ENCODE measurements at regions not wholly inside any gene's neighbourhood (a gene's known extent, or its start where the extent isn't known, plus 50 kb on each side); places are given as distances from the start of the nearest gene placed in this dataset.
A peak's percentile ranks its signal among the peaks of the same experiment; 100 is the strongest.
"Not testable (repeated sequence)": the region's sequence is repeated elsewhere in the genome, so short reads cannot be mapped to it uniquely, and the experiment has no call there.

- ATAC-seq: no peak
- no peak for DNase-seq
- intact Hi-C loops (cut with DNase I, micrococcal nuclease): no loop called here
Measured at GRCh38 chr7:49522111-49522510, 251.3 kb upstream of the VWC2 start.

- intact Hi-C loops (cut with DNase I, micrococcal nuclease): no loop called here
- ATAC-seq (no peak), DNase-seq (no peak)
Measured at GRCh38 chr7:49523870-49524269, 249.6 kb upstream of the VWC2 start.

DNA sequence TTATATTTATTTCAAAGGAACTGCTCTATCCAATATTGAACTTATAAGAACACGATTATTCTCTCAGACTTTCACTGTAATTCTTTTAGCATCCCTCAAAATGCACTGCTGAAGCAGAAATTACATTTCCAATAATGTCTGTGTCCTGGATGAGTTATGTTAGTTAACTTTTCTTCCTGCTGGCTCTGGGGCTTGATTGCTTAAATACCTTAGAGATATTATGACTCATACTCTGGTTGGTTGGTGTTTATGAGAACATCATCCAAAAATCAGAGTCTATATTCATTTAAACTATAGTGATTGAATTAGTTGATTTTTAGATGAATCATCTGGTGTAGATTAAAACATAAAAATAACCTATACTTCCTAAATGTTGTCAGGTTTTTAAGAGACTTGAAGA, 246.3 kb upstream of the VWC2 start:
- DNase-seq (no peak), ATAC-seq (no peak)
- intact Hi-C loops (cut with DNase I, micrococcal nuclease): no loop called here

- DNase-seq: no peak
- ATAC-seq: no peak
- intact Hi-C loops (cut with DNase I, micrococcal nuclease): no loop called here
Measured at GRCh38 chr7:49530481-49530880, 243.0 kb upstream of the VWC2 start.

- intact Hi-C loops (cut with DNase I, micrococcal nuclease): no loop called here
- DNase-seq: no peak
- no peak for ATAC-seq
Measured at GRCh38 chr7:49563693-49564378, 209.6 kb upstream of the VWC2 start.

DNA sequence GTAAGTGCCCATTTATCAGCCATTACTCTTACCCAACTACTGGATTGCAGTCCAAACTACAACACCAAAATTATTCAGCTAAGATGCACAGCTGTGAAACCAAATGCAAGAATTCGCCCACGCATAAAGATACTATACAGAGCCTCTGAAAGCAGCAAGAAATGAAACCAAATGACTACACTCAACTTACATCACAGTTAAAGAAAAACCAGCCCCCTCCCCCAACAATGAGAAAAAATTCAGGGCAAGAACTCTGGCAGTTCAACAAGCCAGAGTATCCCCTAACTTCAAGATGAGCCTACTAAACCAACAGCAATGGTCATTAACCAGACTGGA, 209.1 kb upstream of the VWC2 start:
- no peak for DNase-seq
- intact Hi-C loops (cut with DNase I, micrococcal nuclease): no loop called here
- ATAC-seq: no peak

- intact Hi-C loops (cut with DNase I, micrococcal nuclease): no loop called here
- DNase-seq: no peak
Measured at GRCh38 chr7:49577576-49577975, 195.9 kb upstream of the VWC2 start.

GRCh38 chr7:49579408-49579807, 194.0 kb upstream of the VWC2 start:
- ATAC-seq (no peak), DNase-seq (no peak)
- intact Hi-C loops (cut with DNase I, micrococcal nuclease): no loop called here

More at GRCh38 chr7:49577576-49577975, 195.9 kb upstream of the VWC2 start:
- ATAC-seq: no peak

DNA sequence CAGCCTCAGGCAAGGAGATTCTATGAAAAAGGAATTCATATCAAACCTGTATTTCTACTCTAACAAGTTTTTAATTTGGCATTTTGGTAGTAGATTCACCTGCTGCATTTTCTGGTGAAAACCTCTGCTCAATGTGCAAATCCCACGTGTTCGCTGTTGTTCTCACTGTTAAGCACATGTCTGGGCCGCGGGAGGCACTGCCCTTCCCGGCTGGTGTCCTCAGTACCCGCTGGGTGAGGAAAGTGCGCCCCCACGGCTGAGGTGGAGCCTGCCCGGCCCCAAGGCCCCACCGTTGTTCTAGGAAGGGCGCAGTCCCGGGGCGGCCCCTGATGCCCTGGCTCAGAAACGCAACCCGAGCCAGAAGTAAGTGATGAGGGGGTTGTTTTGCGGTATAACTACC, 193.4 kb upstream of the VWC2 start:
- intact Hi-C loops (cut with DNase I, micrococcal nuclease): no loop called here
- DNase-seq: no peak
- ATAC-seq: no peak

DNA sequence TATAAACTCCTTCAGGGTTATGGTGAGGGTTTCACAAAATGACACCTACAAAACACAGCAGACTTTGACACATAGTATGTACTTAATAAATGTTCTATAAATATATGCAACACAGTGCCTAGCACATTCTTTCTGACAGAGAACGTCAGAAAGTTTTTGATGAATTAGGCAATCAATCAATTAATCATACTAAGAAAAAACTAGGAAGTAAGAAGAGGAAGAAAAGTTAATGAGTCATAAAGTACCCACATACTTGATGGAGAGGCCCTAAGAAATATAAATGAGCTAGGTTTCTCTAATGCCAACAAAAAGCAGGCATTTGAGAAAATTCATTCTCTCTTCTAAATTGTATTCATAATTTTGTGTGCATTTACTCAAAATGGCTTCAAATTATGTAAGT, 192.7 kb upstream of the VWC2 start:
- ATAC-seq (no peak), DNase-seq (no peak)
- intact Hi-C loops (cut with DNase I, micrococcal nuclease): no loop called here

DNA sequence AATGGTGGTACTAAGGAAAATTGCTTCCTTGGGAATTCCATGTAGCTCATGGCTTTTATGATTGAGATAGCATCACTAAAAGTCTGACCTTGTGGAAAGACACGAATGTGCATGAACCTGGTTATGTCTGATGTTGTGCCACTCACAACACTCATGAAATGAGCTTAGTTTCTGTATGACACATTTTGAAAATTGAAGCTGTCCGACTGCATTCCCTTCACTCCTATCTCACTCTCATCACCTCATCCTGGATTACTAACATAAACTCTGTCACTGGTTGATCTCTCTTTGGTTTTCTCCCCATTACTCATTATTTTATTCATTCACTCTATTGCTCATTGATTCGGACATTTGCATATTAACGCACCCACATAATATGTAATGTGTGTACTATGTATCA, 190.0 kb upstream of the VWC2 start:
- ATAC-seq: no peak
- no peak for DNase-seq
- intact Hi-C loops (cut with DNase I, micrococcal nuclease): no loop called here

DNA sequence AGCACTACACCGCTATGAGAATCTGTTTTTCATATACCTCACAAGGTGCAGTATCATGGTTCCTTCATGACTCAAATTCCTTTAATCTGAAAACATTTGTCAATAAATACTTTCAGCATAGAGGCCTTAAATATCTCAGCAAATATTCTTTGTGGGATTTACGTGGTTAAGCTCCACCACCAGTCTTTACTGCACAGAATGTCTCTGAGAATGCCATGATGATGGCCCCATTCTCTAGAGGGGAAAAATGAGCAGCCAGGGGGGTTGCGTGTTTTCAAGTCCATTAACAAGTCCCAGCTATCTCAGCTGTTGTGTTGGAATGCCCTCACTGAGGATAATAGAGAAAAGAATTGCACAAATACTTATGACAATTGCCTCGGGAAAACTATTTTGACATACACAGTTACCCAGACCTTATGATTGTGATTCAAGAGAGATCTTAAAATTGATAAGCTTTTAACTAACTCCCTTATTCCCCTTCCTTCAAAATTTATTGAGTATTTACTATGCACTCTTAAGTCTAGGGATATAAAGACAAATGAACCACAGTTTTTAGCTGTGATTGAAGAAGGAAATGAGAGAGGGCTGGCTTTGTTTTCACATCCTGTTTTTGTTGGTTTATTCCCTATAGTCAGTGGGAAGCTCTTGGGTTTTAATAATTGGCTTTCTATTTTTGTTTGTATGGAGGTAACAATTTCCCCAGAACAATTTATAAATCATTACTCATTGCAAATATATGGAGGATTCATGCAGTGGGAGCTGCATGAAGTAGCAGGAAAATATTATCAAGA, 176.5 kb upstream of the VWC2 start:
- no peak for ATAC-seq
- intact Hi-C loops (cut with DNase I, micrococcal nuclease): no loop called here

DNA sequence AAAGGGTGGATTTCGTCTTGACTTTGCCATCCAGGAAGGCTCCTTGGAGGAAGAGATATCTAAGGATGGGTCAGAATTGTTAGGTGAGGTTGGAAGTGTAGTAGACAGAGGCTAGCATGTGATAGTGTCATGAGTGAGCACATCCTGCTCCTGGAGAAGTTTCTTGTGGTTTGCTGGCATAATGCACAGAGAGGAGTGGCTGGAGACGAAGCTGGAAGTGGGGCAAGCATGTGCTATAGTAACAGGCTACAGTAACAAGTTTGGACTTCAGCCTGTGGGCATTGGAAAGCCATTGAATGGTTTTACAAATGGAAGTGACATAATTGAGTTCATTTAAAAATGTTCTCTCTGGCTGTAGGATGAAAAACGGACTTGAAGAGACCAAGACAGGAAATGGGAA, 175.6 kb upstream of the VWC2 start:
- intact Hi-C loops (cut with DNase I, micrococcal nuclease): no loop called here
- no peak for ATAC-seq
- no peak for DNase-seq

More for the DNA sequence above, 176.5 kb upstream of the VWC2 start:
- no peak for DNase-seq

DNA sequence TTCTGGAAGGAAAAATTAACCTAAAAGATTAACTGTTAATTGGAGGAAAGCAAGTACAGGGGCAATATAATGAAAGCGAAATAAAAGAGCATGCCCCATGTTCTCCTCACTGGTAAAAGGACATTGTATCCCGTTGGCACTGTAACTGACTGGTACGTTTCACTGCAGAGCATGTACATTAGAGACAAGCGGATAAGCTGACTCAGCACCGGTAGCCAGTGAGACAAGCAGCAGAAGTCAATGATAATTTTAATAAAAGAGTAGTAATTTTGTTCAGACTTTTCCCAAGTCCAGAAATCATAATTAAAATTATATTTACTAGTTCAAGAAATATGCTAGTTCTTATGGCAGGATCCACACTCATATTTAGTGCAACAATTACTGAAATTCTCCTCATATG, 161.5 kb upstream of the VWC2 start:
- intact Hi-C loops (cut with DNase I, micrococcal nuclease): no loop called here
- no peak for DNase-seq
- ATAC-seq: no peak

DNA sequence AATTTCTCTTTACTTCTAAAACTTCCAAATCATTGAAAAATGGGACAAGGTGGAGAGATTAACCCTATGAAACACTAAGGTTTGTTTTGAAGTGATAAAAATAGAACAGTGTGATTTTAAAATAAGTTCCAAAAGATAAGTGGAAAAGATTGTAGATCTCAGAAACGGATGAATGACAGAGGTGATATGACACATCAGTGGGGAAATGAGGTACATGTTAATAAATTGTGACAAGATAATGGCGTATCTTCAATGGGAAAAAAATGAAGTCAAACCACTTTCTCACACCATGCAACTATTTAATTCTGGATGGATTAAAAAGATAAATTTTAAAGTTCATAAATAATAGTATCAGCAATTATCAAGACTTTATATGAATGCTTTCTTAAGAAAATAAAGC, 159.7 kb upstream of the VWC2 start:
- ATAC-seq: no peak
- DNase-seq: no peak
- intact Hi-C loops (cut with DNase I, micrococcal nuclease): no loop called here

- intact Hi-C loops (cut with DNase I, micrococcal nuclease); DNase-seq; ATAC-seq: not testable (repeated sequence)
Measured at GRCh38 chr7:49614974-49615373, 158.5 kb upstream of the VWC2 start.

GRCh38 chr7:49618028-49618427, 155.4 kb upstream of the VWC2 start:
- no peak for DNase-seq
- intact Hi-C loops (cut with DNase I, micrococcal nuclease): no loop called here
- ATAC-seq: no peak

DNA sequence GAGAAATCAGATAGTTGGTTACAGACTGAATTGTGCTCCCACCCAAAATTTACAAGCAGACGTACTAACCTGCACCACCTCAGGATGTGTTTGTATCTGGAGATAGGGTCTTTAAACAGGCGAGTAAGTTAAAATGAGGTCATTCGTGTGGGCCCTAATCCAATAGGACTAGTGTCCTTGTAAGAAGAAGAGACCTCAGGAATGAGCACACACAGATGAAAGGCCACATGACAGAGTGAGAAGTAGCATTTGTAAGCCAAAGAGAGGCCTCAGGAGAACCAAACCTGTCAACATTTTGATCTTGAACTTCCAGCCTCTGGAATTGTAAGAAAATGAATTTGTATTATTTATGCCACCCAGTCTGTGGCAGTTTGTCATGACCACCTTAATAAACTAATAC, 149.5 kb upstream of the VWC2 start:
- DNase-seq (no peak), ATAC-seq (no peak)
- intact Hi-C loops (cut with DNase I, micrococcal nuclease): no loop called here

GRCh38 chr7:49624611-49625010, 148.8 kb upstream of the VWC2 start:
- ATAC-seq: no peak
- no peak for DNase-seq
- intact Hi-C loops (cut with DNase I, micrococcal nuclease): no loop called here

- intact Hi-C loops (cut with DNase I, micrococcal nuclease): no loop called here
- DNase-seq (no peak), ATAC-seq (peak; percentile 73)
Measured at GRCh38 chr7:49630513-49630912, 142.9 kb upstream of the VWC2 start.
